Osteoblast (primary cell): ENCODE measurements at regions not wholly inside any gene's neighbourhood (a gene's known extent, or its start where the extent isn't known, plus 50 kb on each side); places are given as distances from the start of the nearest gene placed in this dataset.

Source experiments
- DNase-seq: peaks from one replicate; pipeline ENCODE4 v3.0.0; 2011; ENCODE audit warnings: low spot score, mixed read lengths; ENCODE audit not compliant: insufficient read length; ENCODE audit errors: missing footprints
- H2AFZ ChIP-seq: 2 replicates; pipeline ENCODE4 v1.6.0; 2011; ENCODE audit warnings: mild to moderate bottlenecking, low read length
- H3K27ac ChIP-seq: 2 replicates; pipeline ENCODE4 v1.5.1; 2011; ENCODE audit warnings: mild to moderate bottlenecking, low read depth, low read length, moderate library complexity
- H3K27me3 ChIP-seq: 2 replicates; pipeline ENCODE4 v1.6.0; 2012; ENCODE audit warnings: mild to moderate bottlenecking, control low read depth, inconsistent platforms, low read length, moderate library complexity; ENCODE audit not compliant: insufficient read depth
- H3K36me3 ChIP-seq: 2 replicates; pipeline ENCODE4 v1.5.1; 2011; ENCODE audit warnings: mild to moderate bottlenecking, low read length, control low read depth, moderate library complexity; ENCODE audit not compliant: insufficient read depth
- H3K4me1 ChIP-seq: 2 replicates; pipeline ENCODE4 v1.5.1; 2011; ENCODE audit warnings: mild to moderate bottlenecking, low read length, control low read depth, moderate library complexity; ENCODE audit not compliant: insufficient read depth
- H3K4me2 ChIP-seq: 2 replicates; pipeline ENCODE4 v1.6.0; 2011; ENCODE audit warnings: mild to moderate bottlenecking, low read length; ENCODE audit not compliant: insufficient read depth
- H3K4me3 ChIP-seq: fragments of 200-600 bp; sonication (generic); 3 replicates; pipeline ENCODE4 v1.5.1; 2012; ENCODE audit warnings: mild to moderate bottlenecking, low read length, inconsistent platforms; ENCODE audit not compliant: insufficient read depth
- H3K79me2 ChIP-seq: 2 replicates; pipeline ENCODE4 v1.6.0; 2012; ENCODE audit warnings: mild to moderate bottlenecking, low read length, control low read depth, inconsistent platforms; ENCODE audit not compliant: insufficient read depth
- H3K9me3 ChIP-seq: 2 replicates; pipeline ENCODE4 v1.5.1; 2011; ENCODE audit warnings: low read depth, low read length, control low read depth
- H4K20me1 ChIP-seq: 2 replicates; pipeline ENCODE4 v1.6.0; 2012; ENCODE audit warnings: mild to moderate bottlenecking, low read length, control low read depth; ENCODE audit not compliant: insufficient read depth
- CTCF ChIP-seq: IDR thresholded peaks from 2 replicates; pipeline ENCODE4 v1.5.1; 2011; ENCODE audit warnings: mild to moderate bottlenecking, low read depth, low read length, moderate library complexity; ENCODE audit errors: extremely low read depth

- Histone ChIP-seq H4K20me1 (no peaks in the 10 kb centered on the region), H2AFZ (no peak overlapping the region), H3K27ac (no peak overlapping the region), H3K9me3 (no peaks in the 10 kb centered on the region), H3K36me3 (no peaks in the 10 kb centered on the region), H3K4me2 (no peak overlapping the region), H3K79me2 (no peaks in the 10 kb centered on the region), H3K27me3 (peaks cover 21% of the 10 kb centered on the region), H3K4me1 (no peaks in the 10 kb centered on the region), H3K4me3 (peak overlapping the region; percentile 45)
- peak; percentile 95 for DNase-seq
- no peak for TF ChIP-seq CTCF
Measured at GRCh38 chr22:48490500-48491411, 1336.9 kb downstream of the BRD1 start.

- Histone ChIP-seq H3K4me3 (peak overlapping the region; percentile 45), H3K27me3 (peaks cover 21% of the 10 kb centered on the region), H3K4me1 (no peaks in the 10 kb centered on the region), H3K9me3 (no peaks in the 10 kb centered on the region), H3K36me3 (no peaks in the 10 kb centered on the region), H3K27ac (no peak overlapping the region), H3K4me2 (no peak overlapping the region), H4K20me1 (no peaks in the 10 kb centered on the region), H3K79me2 (no peaks in the 10 kb centered on the region), H2AFZ (no peak overlapping the region)
- TF ChIP-seq CTCF: no peak
- peak; percentile 97 for DNase-seq
Measured at GRCh38 chr22:48489551-48490499, 1337.8 kb downstream of the BRD1 start.

- Histone ChIP-seq H4K20me1 (no peaks in the 10 kb centered on the region), H3K27me3 (peaks cover 21% of the 10 kb centered on the region), H3K27ac (no peak overlapping the region), H3K9me3 (no peaks in the 10 kb centered on the region), H3K4me1 (no peaks in the 10 kb centered on the region), H3K4me2 (no peak overlapping the region), H3K36me3 (no peaks in the 10 kb centered on the region), H2AFZ (no peak overlapping the region), H3K79me2 (no peaks in the 10 kb centered on the region), H3K4me3 (no peak overlapping the region)
- no peak for TF ChIP-seq CTCF
- DNase-seq: peak; percentile 88
Measured at GRCh38 chr22:48488611-48489511, 1338.8 kb downstream of the BRD1 start.
